CD1c-positive myeloid dendritic cell (primary cell): ENCODE measurements at regions not wholly inside any gene's neighbourhood (a gene's known extent, or its start where the extent isn't known, plus 50 kb on each side); places are given as distances from the start of the nearest gene placed in this dataset.

ENCODE experiments used
- DNase-seq: peaks from one replicate; pipeline ENCODE4 v3.0.0-alpha.2; 2016; ENCODE audit errors: extremely low spot score

- DNase-seq: no peak
These were observed 239.1 kb downstream of the ASXL3 start for GRCh38 chr18:33817096-33817495.

GRCh38 chr18:33814546-33814945, 236.5 kb downstream of the ASXL3 start:
- no peak for DNase-seq

GRCh38 chr18:33812186-33812585, 234.2 kb downstream of the ASXL3 start:
- no peak for DNase-seq

GRCh38 chr18:33805592-33805991, 227.6 kb downstream of the ASXL3 start:
- DNase-seq: no peak

- no peak for DNase-seq
These were observed 226.2 kb downstream of the ASXL3 start for GRCh38 chr18:33804258-33804657.

- no peak for DNase-seq
These were observed 225.6 kb downstream of the ASXL3 start for GRCh38 chr18:33803636-33804035.

- DNase-seq: no peak
These were observed 224.9 kb downstream of the ASXL3 start for GRCh38 chr18:33802955-33803354.
